HEK293 (cell line): ENCODE measurements at regions not wholly inside any gene's neighbourhood (a gene's known extent, or its start where the extent isn't known, plus 50 kb on each side); places are given as distances from the start of the nearest gene placed in this dataset.

Source experiments
- GFI1B ChIP-seq: fragments of 450-650 bp; formaldehyde crosslinking; IDR thresholded peaks from 2 replicates; pipeline ENCODE4 v1.5.1; 2016; ENCODE audit warnings: missing biosample characterization, missing genetic modification characterization
- SP2 ChIP-seq: fragments of 450-650 bp; formaldehyde crosslinking; IDR thresholded peaks from 2 replicates; pipeline ENCODE4 v1.5.1; 2016; ENCODE audit warnings: missing biosample characterization, missing genetic modification characterization
- SP3 ChIP-seq: fragments of 450-650 bp; formaldehyde crosslinking; IDR thresholded peaks from 2 replicates; pipeline ENCODE4 v1.5.1; 2016; ENCODE audit warnings: missing biosample characterization, missing genetic modification characterization
- YY1 ChIP-seq: fragments of 450-650 bp; formaldehyde crosslinking; IDR thresholded peaks from 2 replicates; pipeline ENCODE4 v1.5.1; 2018; ENCODE audit warnings: missing biosample characterization, missing genetic modification characterization
- ZEB2 ChIP-seq: fragments of 450-650 bp; formaldehyde crosslinking; IDR thresholded peaks from 2 replicates; pipeline ENCODE4 v1.5.1; 2016; ENCODE audit warnings: missing biosample characterization, missing genetic modification characterization
- ZNF146 ChIP-seq: fragments of 450-650 bp; formaldehyde crosslinking; IDR thresholded peaks from 2 replicates; pipeline ENCODE4 v1.5.1; 2016; ENCODE audit warnings: missing biosample characterization, missing genetic modification characterization
- ZNF548 ChIP-seq: fragments of 450-650 bp; formaldehyde crosslinking; IDR thresholded peaks from 2 replicates; pipeline ENCODE4 v1.5.1; 2016; ENCODE audit warnings: missing biosample characterization, missing genetic modification characterization
- ZNF670 ChIP-seq: fragments of 450-650 bp; formaldehyde crosslinking; IDR thresholded peaks from 2 replicates; pipeline ENCODE4 v1.5.1; 2016; ENCODE audit warnings: missing biosample characterization, missing genetic modification characterization, low read depth
- ZNF843 ChIP-seq: fragments of 450-650 bp; formaldehyde crosslinking; IDR thresholded peaks from 2 replicates; pipeline ENCODE4 v1.5.1; 2016; ENCODE audit warnings: missing biosample characterization, missing genetic modification characterization
- TF ChIP-seq, protein P1 (sequence below): fragments of 450-650 bp; formaldehyde crosslinking; IDR thresholded peaks from 2 replicates; pipeline ENCODE4 v1.5.1; 2016; ENCODE audit warnings: missing biosample characterization, missing genetic modification characterization
- TF ChIP-seq, protein P2 (sequence below): fragments of 450-650 bp; formaldehyde crosslinking; IDR thresholded peaks from 2 replicates; pipeline ENCODE4 v1.5.1; 2016; ENCODE audit warnings: missing biosample characterization, missing genetic modification characterization

DNA sequence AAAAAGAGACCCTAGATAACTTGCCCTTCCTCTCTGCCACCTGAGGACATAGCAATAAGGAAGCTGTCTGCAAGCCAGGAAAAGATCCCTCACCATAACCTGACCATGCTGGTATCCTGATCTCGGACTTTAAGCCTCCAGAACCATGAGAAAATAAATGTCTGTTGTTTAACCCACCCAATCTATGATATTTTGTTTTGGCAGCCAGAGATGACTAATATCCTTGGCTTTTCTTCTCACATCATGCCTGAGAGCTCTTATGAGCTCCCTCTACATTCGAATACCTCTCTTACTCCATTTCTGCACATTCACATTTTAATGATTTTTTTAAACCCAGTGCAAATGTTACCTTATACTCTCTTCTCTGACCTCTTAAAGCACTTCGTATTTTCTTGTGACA, 214.0 kb upstream of the CHRM2 start:
- TF ChIP-seq YY1 (tag by site-specific recombination) (no peak), ZNF670 (tag by site-specific recombination) (no peak), ZNF548 (tag by site-specific recombination) (no peak), ZNF146 (tag by site-specific recombination) (no peak), ZNF843 (tag by site-specific recombination) (no peak), GFI1B (tag by site-specific recombination) (no peak), SP3 (tag by site-specific recombination) (no peak), SP2 (no peak), ZEB2 (tag by site-specific recombination) (no peak)
- TF ChIP-seq, protein P1, sequence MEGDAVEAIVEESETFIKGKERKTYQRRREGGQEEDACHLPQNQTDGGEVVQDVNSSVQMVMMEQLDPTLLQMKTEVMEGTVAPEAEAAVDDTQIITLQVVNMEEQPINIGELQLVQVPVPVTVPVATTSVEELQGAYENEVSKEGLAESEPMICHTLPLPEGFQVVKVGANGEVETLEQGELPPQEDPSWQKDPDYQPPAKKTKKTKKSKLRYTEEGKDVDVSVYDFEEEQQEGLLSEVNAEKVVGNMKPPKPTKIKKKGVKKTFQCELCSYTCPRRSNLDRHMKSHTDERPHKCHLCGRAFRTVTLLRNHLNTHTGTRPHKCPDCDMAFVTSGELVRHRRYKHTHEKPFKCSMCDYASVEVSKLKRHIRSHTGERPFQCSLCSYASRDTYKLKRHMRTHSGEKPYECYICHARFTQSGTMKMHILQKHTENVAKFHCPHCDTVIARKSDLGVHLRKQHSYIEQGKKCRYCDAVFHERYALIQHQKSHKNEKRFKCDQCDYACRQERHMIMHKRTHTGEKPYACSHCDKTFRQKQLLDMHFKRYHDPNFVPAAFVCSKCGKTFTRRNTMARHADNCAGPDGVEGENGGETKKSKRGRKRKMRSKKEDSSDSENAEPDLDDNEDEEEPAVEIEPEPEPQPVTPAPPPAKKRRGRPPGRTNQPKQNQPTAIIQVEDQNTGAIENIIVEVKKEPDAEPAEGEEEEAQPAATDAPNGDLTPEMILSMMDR, result no peak
- TF ChIP-seq, protein P2, sequence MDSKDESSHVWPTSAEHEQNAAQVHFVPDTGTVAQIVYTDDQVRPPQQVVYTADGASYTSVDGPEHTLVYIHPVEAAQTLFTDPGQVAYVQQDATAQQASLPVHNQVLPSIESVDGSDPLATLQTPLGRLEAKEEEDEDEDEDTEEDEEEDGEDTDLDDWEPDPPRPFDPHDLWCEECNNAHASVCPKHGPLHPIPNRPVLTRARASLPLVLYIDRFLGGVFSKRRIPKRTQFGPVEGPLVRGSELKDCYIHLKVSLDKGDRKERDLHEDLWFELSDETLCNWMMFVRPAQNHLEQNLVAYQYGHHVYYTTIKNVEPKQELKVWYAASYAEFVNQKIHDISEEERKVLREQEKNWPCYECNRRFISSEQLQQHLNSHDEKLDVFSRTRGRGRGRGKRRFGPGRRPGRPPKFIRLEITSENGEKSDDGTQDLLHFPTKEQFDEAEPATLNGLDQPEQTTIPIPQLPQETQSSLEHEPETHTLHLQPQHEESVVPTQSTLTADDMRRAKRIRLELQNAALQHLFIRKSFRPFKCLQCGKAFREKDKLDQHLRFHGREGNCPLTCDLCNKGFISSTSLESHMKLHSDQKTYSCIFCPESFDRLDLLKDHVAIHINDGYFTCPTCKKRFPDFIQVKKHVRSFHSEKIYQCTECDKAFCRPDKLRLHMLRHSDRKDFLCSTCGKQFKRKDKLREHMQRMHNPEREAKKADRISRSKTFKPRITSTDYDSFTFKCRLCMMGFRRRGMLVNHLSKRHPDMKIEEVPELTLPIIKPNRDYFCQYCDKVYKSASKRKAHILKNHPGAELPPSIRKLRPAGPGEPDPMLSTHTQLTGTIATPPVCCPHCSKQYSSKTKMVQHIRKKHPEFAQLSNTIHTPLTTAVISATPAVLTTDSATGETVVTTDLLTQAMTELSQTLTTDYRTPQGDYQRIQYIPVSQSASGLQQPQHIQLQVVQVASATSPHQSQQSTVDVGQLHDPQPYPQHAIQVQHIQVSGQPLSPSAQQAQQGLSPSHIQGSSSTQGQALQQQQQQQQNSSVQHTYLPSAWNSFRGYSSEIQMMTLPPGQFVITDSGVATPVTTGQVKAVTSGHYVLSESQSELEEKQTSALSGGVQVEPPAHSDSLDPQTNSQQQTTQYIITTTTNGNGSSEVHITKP, result no peak
